WERI-Rb-1 (cell line): ENCODE measurements at regions not wholly inside any gene's neighbourhood (a gene's known extent, or its start where the extent isn't known, plus 50 kb on each side); places are given as distances from the start of the nearest gene placed in this dataset.
"Not testable (repeated sequence)": the region's sequence is repeated elsewhere in the genome, so short reads cannot be mapped to it uniquely, and the experiment has no call there.

Experiments used
- DNase-seq: peaks from one replicate; pipeline ENCODE4 v3.0.0-alpha.2; 2020
- H3K27ac ChIP-seq: fragments of 250-450 bp; sonication (Bioruptor Pico); 2 replicates; pipeline ENCODE4 v1.5.1; 2020; ENCODE audit warnings: mild to moderate bottlenecking, moderate library complexity
- H3K27me3 ChIP-seq: fragments of 250-450 bp; sonication (Bioruptor Pico); 2 replicates; pipeline ENCODE4 v1.5.1; 2021; ENCODE audit warnings: mild to moderate bottlenecking, low read depth, moderate library complexity; ENCODE audit not compliant: insufficient read depth, severe bottlenecking
- H3K36me3 ChIP-seq: fragments of 250-450 bp; sonication (Bioruptor Pico); 2 replicates; pipeline ENCODE4 v1.5.1; 2020; ENCODE audit warnings: mild to moderate bottlenecking, moderate library complexity
- H3K4me3 ChIP-seq: 2 replicates; pipeline ENCODE4 v1.5.1; 2011; ENCODE audit warnings: low read depth, mild to moderate bottlenecking, control low read depth, low read length
- H3K9me3 ChIP-seq: fragments of 250-450 bp; sonication (Bioruptor Pico); 2 replicates; pipeline ENCODE4 v1.5.1; 2021; ENCODE audit warnings: mild to moderate bottlenecking, moderate library complexity; ENCODE audit not compliant: severe bottlenecking
- TF ChIP-seq, protein P1 (sequence below): IDR thresholded peaks from 2 replicates; pipeline ENCODE4 v1.5.1; 2011; ENCODE audit warnings: low read depth, mild to moderate bottlenecking, control low read depth, inconsistent platforms, low read length

GRCh38 chr1:164443836-164444235, 115.1 kb upstream of the PBX1 start:
- no peak overlapping the region for H3K4me3 ChIP-seq
- no peaks in the 10 kb centered on the region for H3K27me3 ChIP-seq
- H3K27ac ChIP-seq, result no peak overlapping the region
- H3K36me3 ChIP-seq, result no peaks in the 10 kb centered on the region
- no peak for DNase-seq
- no peaks in the 10 kb centered on the region for H3K9me3 ChIP-seq
- TF ChIP-seq, protein P1, sequence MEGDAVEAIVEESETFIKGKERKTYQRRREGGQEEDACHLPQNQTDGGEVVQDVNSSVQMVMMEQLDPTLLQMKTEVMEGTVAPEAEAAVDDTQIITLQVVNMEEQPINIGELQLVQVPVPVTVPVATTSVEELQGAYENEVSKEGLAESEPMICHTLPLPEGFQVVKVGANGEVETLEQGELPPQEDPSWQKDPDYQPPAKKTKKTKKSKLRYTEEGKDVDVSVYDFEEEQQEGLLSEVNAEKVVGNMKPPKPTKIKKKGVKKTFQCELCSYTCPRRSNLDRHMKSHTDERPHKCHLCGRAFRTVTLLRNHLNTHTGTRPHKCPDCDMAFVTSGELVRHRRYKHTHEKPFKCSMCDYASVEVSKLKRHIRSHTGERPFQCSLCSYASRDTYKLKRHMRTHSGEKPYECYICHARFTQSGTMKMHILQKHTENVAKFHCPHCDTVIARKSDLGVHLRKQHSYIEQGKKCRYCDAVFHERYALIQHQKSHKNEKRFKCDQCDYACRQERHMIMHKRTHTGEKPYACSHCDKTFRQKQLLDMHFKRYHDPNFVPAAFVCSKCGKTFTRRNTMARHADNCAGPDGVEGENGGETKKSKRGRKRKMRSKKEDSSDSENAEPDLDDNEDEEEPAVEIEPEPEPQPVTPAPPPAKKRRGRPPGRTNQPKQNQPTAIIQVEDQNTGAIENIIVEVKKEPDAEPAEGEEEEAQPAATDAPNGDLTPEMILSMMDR, result no peak

GRCh38 chr1:164446020-164446419, 113.0 kb upstream of the PBX1 start:
- TF ChIP-seq, protein P1, result no peak

DNA sequence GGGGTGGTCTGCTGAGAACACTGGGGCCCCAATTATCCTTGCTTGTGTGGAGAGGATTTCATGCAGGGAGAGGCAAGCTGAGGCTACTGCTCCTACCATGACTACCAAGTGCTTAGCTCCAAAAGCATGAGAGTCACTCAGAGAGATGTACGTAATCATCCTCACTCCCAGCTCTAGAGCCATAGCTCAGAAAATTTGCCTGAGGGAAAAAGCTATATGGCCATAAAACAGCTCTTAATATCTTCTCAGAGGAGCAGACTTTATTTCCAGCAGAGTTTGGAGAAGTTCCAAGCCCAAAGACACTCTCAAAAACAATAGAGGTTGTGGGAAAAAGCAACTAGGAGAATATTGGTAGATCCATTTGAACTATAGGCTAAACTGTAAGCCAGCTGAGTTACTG, 106.4 kb upstream of the PBX1 start:
- H3K9me3 ChIP-seq, result no peaks in the 10 kb centered on the region
- no peak overlapping the region for H3K4me3 ChIP-seq
- H3K27me3 ChIP-seq, result no peaks in the 10 kb centered on the region
- H3K36me3 ChIP-seq, result no peaks in the 10 kb centered on the region
- H3K27ac ChIP-seq, result no peak overlapping the region
- TF ChIP-seq, protein P1, result no peak
- DNase-seq, result no peak

More at GRCh38 chr1:164446020-164446419, 113.0 kb upstream of the PBX1 start:
- H3K36me3 ChIP-seq, result no peaks in the 10 kb centered on the region
- no peaks in the 10 kb centered on the region for H3K9me3 ChIP-seq
- DNase-seq, result no peak
- H3K4me3 ChIP-seq, result no peak overlapping the region
- no peak overlapping the region for H3K27ac ChIP-seq
- no peaks in the 10 kb centered on the region for H3K27me3 ChIP-seq

- Histone ChIP-seq H3K27me3 (no peaks in the 10 kb centered on the region), H3K27ac (no peak overlapping the region)
These were observed 102.7 kb upstream of the PBX1 start for GRCh38 chr1:164456272-164456671.

DNA sequence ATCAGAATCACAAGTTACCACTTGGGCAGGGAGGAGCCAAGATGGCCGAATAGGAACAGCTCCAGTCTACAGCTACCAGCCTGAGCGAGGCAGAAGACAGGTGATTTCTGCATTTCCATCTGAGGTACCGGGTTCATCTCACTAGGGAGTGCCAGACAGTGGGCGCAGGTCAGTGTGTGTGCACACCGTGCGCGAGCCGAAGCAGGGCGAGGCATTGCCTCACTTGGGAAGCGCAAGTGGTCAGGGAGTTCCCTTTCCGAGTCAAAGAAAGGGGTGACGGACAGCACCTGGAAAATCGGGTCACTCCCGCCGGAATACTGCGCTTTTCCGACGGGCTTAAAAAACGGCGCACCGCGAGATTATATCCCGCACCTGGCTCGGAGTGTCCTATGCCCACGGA, 99.8 kb upstream of the PBX1 start:
- H3K4me3 ChIP-seq, H3K36me3 ChIP-seq, H3K27me3 ChIP-seq, H3K9me3 ChIP-seq, DNase-seq, H3K27ac ChIP-seq: not testable (repeated sequence)

More at GRCh38 chr1:164456272-164456671, 102.7 kb upstream of the PBX1 start:
- Histone ChIP-seq H3K4me3 (no peak overlapping the region), H3K36me3 (no peaks in the 10 kb centered on the region), H3K9me3 (no peaks in the 10 kb centered on the region)
- no peak for DNase-seq
- TF ChIP-seq, protein P1, result no peak

DNA sequence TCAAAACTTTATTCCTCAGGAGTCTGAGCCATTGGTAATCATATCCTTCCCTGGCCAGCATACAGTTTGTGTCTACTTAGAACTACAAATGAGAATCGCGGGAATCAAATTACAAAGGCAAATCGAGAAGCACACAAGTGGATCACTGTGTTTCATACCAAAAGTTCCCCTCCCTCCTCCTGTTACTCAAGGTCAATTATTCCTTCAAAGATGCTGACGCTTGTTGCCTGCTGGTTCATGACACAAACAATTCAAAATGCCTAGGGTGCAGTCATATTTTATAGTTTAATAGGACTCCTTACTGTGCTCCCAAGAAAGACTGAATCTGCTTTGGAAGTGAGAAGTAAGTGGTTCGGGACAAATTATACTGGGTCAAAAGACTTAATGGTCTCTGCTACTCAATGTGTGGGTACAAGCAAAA, 93.0 kb upstream of the PBX1 start:
- no peak overlapping the region for H3K4me3 ChIP-seq
- H3K27ac ChIP-seq, result no peak overlapping the region
- no peaks in the 10 kb centered on the region for H3K27me3 ChIP-seq
- no peak for DNase-seq
- TF ChIP-seq, protein P1, result no peak
- no peaks in the 10 kb centered on the region for H3K9me3 ChIP-seq
- H3K36me3 ChIP-seq, result no peaks in the 10 kb centered on the region
